H1 (cell line): ENCODE measurements at regions not wholly inside any gene's neighbourhood (a gene's known extent, or its start where the extent isn't known, plus 50 kb on each side); places are given as distances from the start of the nearest gene placed in this dataset.

Source experiments
- CTBP2 ChIP-seq: IDR thresholded peaks from 2 replicates; pipeline ENCODE4 v1.7.0; 2011; ENCODE audit warnings: borderline replicate concordance, mild to moderate bottlenecking, moderate library complexity, mixed read lengths, low read length; ENCODE audit not compliant: insufficient read depth, insufficient read length
- HDAC6 ChIP-seq: IDR thresholded peaks from one replicate; pipeline ENCODE4 v1.7.1; 2012; ENCODE audit warnings: low read depth, mild to moderate bottlenecking, inconsistent platforms, low read length, moderate library complexity
- JUND ChIP-seq: IDR thresholded peaks from 2 replicates; pipeline ENCODE4 v1.6.1; 2011; ENCODE audit warnings: mild to moderate bottlenecking, improper control_type of control experiment, low read length
- NANOG ChIP-seq: IDR thresholded peaks from 2 replicates; pipeline ENCODE4 v1.6.1; 2011; ENCODE audit warnings: low read length, low read depth, mild to moderate bottlenecking, inconsistent platforms; ENCODE audit not compliant: insufficient read depth, poor library complexity, severe bottlenecking
- NRF1 ChIP-seq: IDR thresholded peaks from 2 replicates; pipeline ENCODE4 v1.6.1; 2011; ENCODE audit warnings: mild to moderate bottlenecking, low read depth, low read length, improper control_type of control experiment
- SAP30 ChIP-seq: fragments of 300-600 bp; sonication (generic); IDR thresholded peaks from 2 replicates; pipeline ENCODE4 v1.7.1; 2012; ENCODE audit warnings: low read length, moderate library complexity, mild to moderate bottlenecking, inconsistent platforms; ENCODE audit not compliant: insufficient read depth, insufficient replicate concordance
- SIN3A ChIP-seq, 2 experiments: IDR thresholded peaks in 1 of 2; conservative IDR thresholded peaks in 1 of 2; 2 replicates each; pipeline ENCODE4 v1.6.1; 2011 to 2012; ENCODE audit warnings: low read length in 2 of 2, improper control_type of control experiment in 1 of 2, low read depth in 1 of 2, mild to moderate bottlenecking in 1 of 2
- ZNF274 ChIP-seq: IDR thresholded peaks from 2 replicates; pipeline ENCODE4 v1.7.0; 2012; ENCODE audit warnings: low read length, borderline replicate concordance; ENCODE audit errors: extremely low read depth

DNA sequence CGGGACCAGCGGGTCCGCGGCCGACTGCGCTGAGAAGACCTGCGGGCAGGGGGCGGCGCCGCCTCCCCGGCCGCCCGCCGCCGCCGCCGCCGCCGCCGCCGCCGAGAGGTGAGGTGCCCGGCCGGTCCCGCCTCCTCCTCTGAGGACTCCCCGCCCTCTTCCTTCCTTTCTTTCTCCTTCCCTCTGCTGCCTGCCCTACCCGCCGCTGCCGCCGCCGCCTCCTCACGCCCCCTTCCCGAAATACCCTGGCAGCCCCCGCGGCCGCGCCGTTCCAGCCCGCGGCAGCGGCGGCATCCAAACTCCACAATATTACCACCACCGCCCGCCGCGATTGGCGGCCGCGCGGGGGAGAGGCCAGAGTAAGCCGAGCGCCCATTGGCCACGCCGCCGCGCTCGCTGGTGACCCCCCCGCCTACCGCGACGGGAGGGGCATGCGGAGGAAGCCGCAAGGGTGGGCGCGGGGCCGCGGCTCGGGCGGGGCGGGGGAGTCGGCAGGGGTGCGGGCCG, 61.8 kb upstream of the ANKRD28 start (continued):
- TF ChIP-seq NANOG: no peak
- no peak for TF ChIP-seq NRF1
- TF ChIP-seq HDAC6: no peak
- no peak for TF ChIP-seq CTBP2
- no peak for TF ChIP-seq SAP30
- no peak for TF ChIP-seq JUND
- TF ChIP-seq SIN3A (conservative IDR thresholded peaks at IDR 0.05 in 1 of 2, IDR thresholded peaks at IDR 0.05 in 1 of 2; ENCODE audit: low read depth in 1 of 2, low read length in 2 of 2): no peak
- no peak for TF ChIP-seq ZNF274
- TF ChIP-seq, all 59 proteins: peak for 6
